D721Med (cell line): ENCODE measurements at regions not wholly inside any gene's neighbourhood (a gene's known extent, or its start where the extent isn't known, plus 50 kb on each side); places are given as distances from the start of the nearest gene placed in this dataset.

ENCODE experiments used
- DNase-seq: peaks from one replicate; pipeline ENCODE4 v3.0.0; 2011; ENCODE audit warnings: low spot score; ENCODE audit not compliant: insufficient read length
- FAIRE-seq: peaks from 2 replicates; lab custom pipeline; 2011; peaks lifted over from hg19 to GRCh38; lab: Jason Lieb, UNC
- CTCF ChIP-seq: IDR thresholded peaks from 2 replicates; pipeline ENCODE4 v1.5.1; 2012; ENCODE audit warnings: mild to moderate bottlenecking, control low read depth; ENCODE audit not compliant: insufficient read depth; ENCODE audit errors: missing control alignments

GRCh38 chr7:153510674-153511073 is 541.5 kb upstream of the DPP6 start:
- no peak for FAIRE-seq
- no peak for DNase-seq
- no peak for TF ChIP-seq CTCF

- no peak for TF ChIP-seq CTCF
- DNase-seq (no peak), FAIRE-seq (no peak)
Measured at GRCh38 chr7:153514032-153514431, 538.2 kb upstream of the DPP6 start.

GRCh38 chr7:153515359-153515758 is 536.8 kb upstream of the DPP6 start:
- DNase-seq (no peak), FAIRE-seq (no peak)
- TF ChIP-seq CTCF, result no peak

GRCh38 chr7:153518201-153518984 is 533.8 kb upstream of the DPP6 start:
- DNase-seq (no peak), FAIRE-seq (no peak)
- TF ChIP-seq CTCF, result no peak

GRCh38 chr7:153521370-153521769 is 530.8 kb upstream of the DPP6 start:
- no peak for TF ChIP-seq CTCF
- FAIRE-seq, result no peak
- no peak for DNase-seq

- TF ChIP-seq CTCF, result no peak
- DNase-seq (no peak), FAIRE-seq (no peak)
Measured at GRCh38 chr7:153522261-153522660, 529.9 kb upstream of the DPP6 start.

GRCh38 chr7:153523320-153524015 is 528.7 kb upstream of the DPP6 start:
- no peak for FAIRE-seq
- no peak for TF ChIP-seq CTCF
- DNase-seq, result no peak
